Prostate gland (tissue), 2 donors: ENCODE measurements at regions not wholly inside any gene's neighbourhood (a gene's known extent, or its start where the extent isn't known, plus 50 kb on each side); places are given as distances from the start of the nearest gene placed in this dataset.

Experiments
- DNase-seq: peaks from one replicate; pipeline ENCODE4 v3.0.0-alpha.2; 2019; ENCODE audit warnings: low spot score
- H3K27ac ChIP-seq, 2 donors: fragments of 200-600 bp; sonication (generic); 2 replicates each; pipeline ENCODE4 v1.5.1; 2017 to 2019
- H3K27me3 ChIP-seq: fragments of 200-600 bp; sonication (generic); replicated peaks from 2 replicates; pipeline ENCODE4 v1.5.1; 2019; ENCODE audit not compliant: insufficient read depth
- H3K36me3 ChIP-seq, 2 donors: fragments of 200-600 bp; sonication (generic); 1 replicate in 1 of 2; 2 replicates in 1 of 2; pipeline versions ENCODE4 v1.5.1 to v1.8.1; 2017 to 2019
- H3K4me1 ChIP-seq: fragments of 200-600 bp; sonication (generic); replicated peaks from 2 replicates; pipeline ENCODE4 v1.5.1; 2019
- H3K4me3 ChIP-seq, 2 donors: fragments of 200-600 bp; sonication (generic); 2 replicates each; pipeline ENCODE4 v1.5.1; 2017 to 2019
- H3K9me3 ChIP-seq: fragments of 200-600 bp; sonication (generic); 2 replicates; pipeline ENCODE4 v1.5.1; 2017
- CTCF ChIP-seq, 4 experiments: fragments of 200-600 bp in 2 of 4; fragments of 450-650 bp in 2 of 4; sonication (generic) in 2 of 4; IDR thresholded peaks; 1 replicate in 3 of 4; 2 replicates in 1 of 4; pipeline ENCODE4 v1.5.1; 2016 to 2019; ENCODE audit warnings: antibody characterized with exemption in 4 of 4, mild to moderate bottlenecking in 2 of 4, moderate library complexity in 2 of 4
- POLR2A ChIP-seq: fragments of 450-650 bp; IDR thresholded peaks from one replicate; pipeline ENCODE4 v1.6.1; 2016; ENCODE audit warnings: antibody characterized with exemption, mild to moderate bottlenecking
- POLR2AphosphoS5 ChIP-seq: sonication (generic); formaldehyde crosslinking; IDR thresholded peaks from one replicate; pipeline ENCODE4 v1.6.1; 2017; ENCODE audit warnings: antibody characterized with exemption
- WGBS: methylation state at CpG from one replicate; pipeline ENCODE4 v1.1.5; 2018; 5-methylcytosine and 5-hydroxymethylcytosine counted together
- intact Hi-C: fragments of 100-400 bp; cut with DNase I; formaldehyde crosslinking; loops from one replicate; pipeline ENCODE4 v1.14.2; 2022

GRCh38 chr9:12272471-12273120 lies 420.6 kb upstream of the TYRP1 start:
- Histone ChIP-seq H3K9me3 (no peaks in the 10 kb centered on the region), H3K4me1 (no peaks in the 10 kb centered on the region), H3K27me3 (no peaks in the 10 kb centered on the region), H3K4me3 (no peak overlapping the region), H3K27ac (no peak overlapping the region), H3K36me3 (no peaks in the 10 kb centered on the region)
- 48% methylated on average over 2 of the region's 2 CpGs for WGBS
- TF ChIP-seq POLR2AphosphoS5 (no peak), POLR2A (no peak)
- intact Hi-C loops: no loop called here
- no peak for DNase-seq

DNA sequence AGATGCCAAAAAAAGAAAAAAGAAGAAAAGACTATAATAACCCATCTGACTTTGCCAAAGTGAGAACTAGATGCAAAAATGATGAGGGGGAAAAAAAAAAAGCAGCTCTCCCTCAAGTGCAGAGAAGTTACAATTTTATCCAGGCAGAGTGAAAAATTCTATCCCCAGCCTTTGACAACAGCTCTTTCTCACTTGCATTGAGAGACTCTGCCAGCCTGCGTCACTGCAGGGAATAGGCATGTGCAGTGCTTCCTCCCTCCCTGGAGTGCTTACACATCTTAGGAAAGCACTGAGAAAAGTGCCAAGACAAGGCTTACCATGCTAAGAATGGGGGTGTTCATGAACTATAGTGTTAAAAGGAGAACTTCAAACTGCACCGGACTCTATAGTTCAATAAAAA lies 418.6 kb upstream of the TYRP1 start:
- WGBS: 29% methylated on average over 2 of the region's 2 CpGs
- no peaks in the 10 kb centered on the region for H3K4me1 ChIP-seq
- no peaks in the 10 kb centered on the region for H3K36me3 ChIP-seq
- no peaks in the 10 kb centered on the region for H3K27me3 ChIP-seq
- no peaks in the 10 kb centered on the region for H3K9me3 ChIP-seq
- intact Hi-C loops: no loop called here
- TF ChIP-seq POLR2AphosphoS5: no peak
- TF ChIP-seq CTCF (IDR thresholded peaks at IDR 0.05): no peak
- DNase-seq: no peak
- H3K4me3 ChIP-seq: no peak overlapping the region
- no peak overlapping the region for H3K27ac ChIP-seq

DNA sequence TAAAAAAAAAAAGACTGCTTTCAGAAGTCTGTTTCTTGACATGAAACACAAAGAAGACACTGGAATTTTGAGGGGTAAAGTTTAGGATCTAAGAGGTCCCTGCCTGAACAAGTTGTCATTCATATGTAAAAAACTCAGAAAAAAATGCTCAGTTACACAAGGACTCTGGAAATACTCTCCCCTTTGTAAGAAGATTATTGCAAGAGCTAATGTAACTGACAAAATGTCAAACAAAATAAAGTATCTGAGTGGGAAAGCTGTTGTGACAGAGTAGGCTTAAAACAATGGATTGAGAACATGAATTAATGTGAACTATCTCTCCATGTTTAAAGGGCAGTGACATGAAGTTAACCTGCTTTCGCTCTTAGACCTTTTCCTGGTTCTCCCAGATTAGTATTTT lies 416.7 kb upstream of the TYRP1 start:
- intact Hi-C loops: no loop called here
- H3K27ac ChIP-seq: no peak overlapping the region
- no peaks in the 10 kb centered on the region for H3K9me3 ChIP-seq
- H3K4me3 ChIP-seq: no peak overlapping the region
- 81% methylated on average over 1 of the region's 1 CpG for WGBS
- no peak for TF ChIP-seq POLR2AphosphoS5
- no peak for TF ChIP-seq POLR2A
- TF ChIP-seq CTCF (IDR thresholded peaks at IDR 0.05): no peak
- H3K4me1 ChIP-seq: no peaks in the 10 kb centered on the region
- H3K27me3 ChIP-seq: no peaks in the 10 kb centered on the region
- H3K36me3 ChIP-seq: no peaks in the 10 kb centered on the region
- DNase-seq: no peak

GRCh38 chr9:12289711-12290110 lies 403.5 kb upstream of the TYRP1 start:
- Histone ChIP-seq H3K27me3 (no peaks in the 10 kb centered on the region), H3K27ac (no peak overlapping the region), H3K4me1 (no peaks in the 10 kb centered on the region), H3K9me3 (no peaks in the 10 kb centered on the region), H3K36me3 (no peaks in the 10 kb centered on the region), H3K4me3 (no peak overlapping the region)
- TF ChIP-seq POLR2A: no peak
- TF ChIP-seq POLR2AphosphoS5: no peak
- TF ChIP-seq CTCF (IDR thresholded peaks at IDR 0.05): no peak
- no peak for DNase-seq
- intact Hi-C loops: no loop called here

GRCh38 chr9:12290166-12290869 lies 402.9 kb upstream of the TYRP1 start:
- no peaks in the 10 kb centered on the region for H3K4me1 ChIP-seq
- H3K27ac ChIP-seq: no peak overlapping the region
- intact Hi-C loops: no loop called here
- TF ChIP-seq POLR2A: no peak
- TF ChIP-seq CTCF (IDR thresholded peaks at IDR 0.05): no peak
- no peak for TF ChIP-seq POLR2AphosphoS5
- no peak for DNase-seq
- H3K36me3 ChIP-seq: no peaks in the 10 kb centered on the region
- no peaks in the 10 kb centered on the region for H3K9me3 ChIP-seq
- no peak overlapping the region for H3K4me3 ChIP-seq
- no peaks in the 10 kb centered on the region for H3K27me3 ChIP-seq
- WGBS: 94% methylated on average over 3 of the region's 3 CpGs
